Prostate gland (tissue), 2 donors: ENCODE measurements at regions not wholly inside any gene's neighbourhood (a gene's known extent, or its start where the extent isn't known, plus 50 kb on each side); places are given as distances from the start of the nearest gene placed in this dataset.

Experiments used
- DNase-seq: peaks from one replicate; pipeline ENCODE4 v3.0.0-alpha.2; 2019; ENCODE audit warnings: low spot score
- H3K27ac ChIP-seq, 2 donors: fragments of 200-600 bp; sonication (generic); 2 replicates each; pipeline ENCODE4 v1.5.1; 2017 to 2019
- H3K27me3 ChIP-seq: fragments of 200-600 bp; sonication (generic); replicated peaks from 2 replicates; pipeline ENCODE4 v1.5.1; 2019; ENCODE audit not compliant: insufficient read depth
- H3K36me3 ChIP-seq, 2 donors: fragments of 200-600 bp; sonication (generic); 1 replicate in 1 of 2; 2 replicates in 1 of 2; pipeline versions ENCODE4 v1.5.1 to v1.8.1; 2017 to 2019
- H3K4me1 ChIP-seq: fragments of 200-600 bp; sonication (generic); replicated peaks from 2 replicates; pipeline ENCODE4 v1.5.1; 2019
- H3K4me3 ChIP-seq, 2 donors: fragments of 200-600 bp; sonication (generic); 2 replicates each; pipeline ENCODE4 v1.5.1; 2017 to 2019
- H3K9me3 ChIP-seq: fragments of 200-600 bp; sonication (generic); 2 replicates; pipeline ENCODE4 v1.5.1; 2017
- POLR2A ChIP-seq: fragments of 450-650 bp; IDR thresholded peaks from one replicate; pipeline ENCODE4 v1.6.1; 2016; ENCODE audit warnings: antibody characterized with exemption, mild to moderate bottlenecking
- POLR2AphosphoS5 ChIP-seq: sonication (generic); formaldehyde crosslinking; IDR thresholded peaks from one replicate; pipeline ENCODE4 v1.6.1; 2017; ENCODE audit warnings: antibody characterized with exemption
- WGBS: methylation state at CpG from one replicate; pipeline ENCODE4 v1.1.5; 2018; 5-methylcytosine and 5-hydroxymethylcytosine counted together
- intact Hi-C: fragments of 100-400 bp; cut with DNase I; formaldehyde crosslinking; loops from one replicate; pipeline ENCODE4 v1.14.2; 2022
- TF ChIP-seq, protein P1 (sequence below), 4 experiments: fragments of 200-600 bp in 2 of 4; fragments of 450-650 bp in 2 of 4; sonication (generic) in 2 of 4; IDR thresholded peaks; 1 replicate in 3 of 4; 2 replicates in 1 of 4; pipeline ENCODE4 v1.5.1; 2016 to 2019; ENCODE audit warnings: antibody characterized with exemption in 4 of 4, mild to moderate bottlenecking in 2 of 4, moderate library complexity in 2 of 4

DNA sequence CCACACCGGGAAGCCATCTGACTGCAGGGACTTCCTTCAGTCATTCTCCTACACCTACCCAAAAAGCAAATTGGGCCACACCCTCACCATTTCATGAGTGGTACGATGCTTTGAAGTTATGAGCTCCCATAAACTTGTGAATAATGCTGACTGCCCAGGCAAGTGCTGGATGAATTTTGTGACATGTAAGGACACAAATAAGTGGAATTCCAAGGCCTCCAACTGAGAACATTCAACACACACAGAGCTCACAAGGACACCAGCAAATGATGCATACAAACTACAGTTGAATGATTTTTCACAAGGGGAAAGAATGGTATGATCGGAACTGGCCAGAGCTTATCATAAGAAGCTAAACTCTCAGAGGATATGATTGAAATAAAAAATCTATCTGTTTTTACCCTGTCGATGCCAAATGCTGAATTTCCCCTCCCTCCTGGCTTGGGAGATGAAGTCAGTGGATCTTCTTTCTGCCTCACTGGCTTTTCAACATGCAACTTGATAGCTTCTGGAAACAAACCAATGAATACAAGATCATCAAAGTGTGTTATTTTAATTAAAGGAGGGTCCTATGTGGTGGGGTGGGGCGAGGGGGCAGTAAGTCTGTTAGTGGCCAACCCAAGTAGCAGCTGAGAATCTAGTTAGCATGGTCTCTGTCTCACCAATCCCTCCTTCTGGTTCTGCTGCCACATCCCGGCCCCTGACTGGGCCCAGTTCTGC is 123.8 kb downstream of the WT1 start:
- H3K4me3 ChIP-seq = no peak overlapping the region
- TF ChIP-seq, protein P1, sequence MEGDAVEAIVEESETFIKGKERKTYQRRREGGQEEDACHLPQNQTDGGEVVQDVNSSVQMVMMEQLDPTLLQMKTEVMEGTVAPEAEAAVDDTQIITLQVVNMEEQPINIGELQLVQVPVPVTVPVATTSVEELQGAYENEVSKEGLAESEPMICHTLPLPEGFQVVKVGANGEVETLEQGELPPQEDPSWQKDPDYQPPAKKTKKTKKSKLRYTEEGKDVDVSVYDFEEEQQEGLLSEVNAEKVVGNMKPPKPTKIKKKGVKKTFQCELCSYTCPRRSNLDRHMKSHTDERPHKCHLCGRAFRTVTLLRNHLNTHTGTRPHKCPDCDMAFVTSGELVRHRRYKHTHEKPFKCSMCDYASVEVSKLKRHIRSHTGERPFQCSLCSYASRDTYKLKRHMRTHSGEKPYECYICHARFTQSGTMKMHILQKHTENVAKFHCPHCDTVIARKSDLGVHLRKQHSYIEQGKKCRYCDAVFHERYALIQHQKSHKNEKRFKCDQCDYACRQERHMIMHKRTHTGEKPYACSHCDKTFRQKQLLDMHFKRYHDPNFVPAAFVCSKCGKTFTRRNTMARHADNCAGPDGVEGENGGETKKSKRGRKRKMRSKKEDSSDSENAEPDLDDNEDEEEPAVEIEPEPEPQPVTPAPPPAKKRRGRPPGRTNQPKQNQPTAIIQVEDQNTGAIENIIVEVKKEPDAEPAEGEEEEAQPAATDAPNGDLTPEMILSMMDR (IDR thresholded peaks at IDR 0.05) = no peak
- no peak for TF ChIP-seq POLR2A
- no peak for TF ChIP-seq POLR2AphosphoS5
- no peak for DNase-seq
- H3K27me3 ChIP-seq = no peaks in the 10 kb centered on the region
- intact Hi-C loops = no loop called here
- H3K27ac ChIP-seq = no peak overlapping the region
- WGBS = 61% methylated on average over 6 of the region's 6 CpGs
- H3K4me1 ChIP-seq = no peaks in the 10 kb centered on the region
- no peaks in the 10 kb centered on the region for H3K9me3 ChIP-seq
- no peaks in the 10 kb centered on the region for H3K36me3 ChIP-seq

DNA sequence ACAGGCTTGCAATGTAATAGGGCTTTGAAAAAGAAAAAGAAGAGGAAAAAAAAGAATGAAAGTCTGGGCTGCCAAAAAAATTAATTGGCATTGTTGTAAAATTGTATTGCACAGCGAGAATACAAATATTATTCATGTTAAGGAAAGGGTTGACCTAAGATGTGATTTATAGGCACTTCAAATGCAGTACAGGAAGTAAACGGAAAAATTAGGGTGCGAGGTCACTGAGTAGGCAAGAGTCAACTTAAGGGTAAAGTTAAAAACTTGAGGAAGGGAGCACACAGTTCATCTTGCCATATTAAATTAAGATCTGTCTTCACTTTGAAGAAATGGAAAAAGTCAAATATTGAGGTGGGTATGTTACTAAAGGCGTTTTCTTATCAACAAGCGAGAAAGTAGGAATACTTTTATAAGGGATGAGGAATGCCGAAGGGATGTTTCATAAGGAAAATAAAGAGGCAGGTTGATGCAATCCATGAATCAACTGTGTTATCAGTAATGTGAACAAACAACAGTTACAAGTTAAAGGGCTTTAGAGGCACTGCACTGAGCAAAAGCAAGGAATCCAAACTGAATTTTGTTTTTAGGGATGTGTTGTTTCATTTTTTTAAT is 123.0 kb downstream of the WT1 start:
- DNase-seq = no peak
- 59% methylated on average over 6 of the region's 6 CpGs for WGBS
- Histone ChIP-seq H3K36me3 (no peaks in the 10 kb centered on the region), H3K27me3 (no peaks in the 10 kb centered on the region), H3K4me1 (no peaks in the 10 kb centered on the region), H3K27ac (no peak overlapping the region), H3K4me3 (no peak overlapping the region), H3K9me3 (no peaks in the 10 kb centered on the region)
- TF ChIP-seq, protein P1 (IDR thresholded peaks at IDR 0.05) = no peak
- TF ChIP-seq POLR2A (no peak), POLR2AphosphoS5 (no peak)
- intact Hi-C loops = no loop called here

DNA sequence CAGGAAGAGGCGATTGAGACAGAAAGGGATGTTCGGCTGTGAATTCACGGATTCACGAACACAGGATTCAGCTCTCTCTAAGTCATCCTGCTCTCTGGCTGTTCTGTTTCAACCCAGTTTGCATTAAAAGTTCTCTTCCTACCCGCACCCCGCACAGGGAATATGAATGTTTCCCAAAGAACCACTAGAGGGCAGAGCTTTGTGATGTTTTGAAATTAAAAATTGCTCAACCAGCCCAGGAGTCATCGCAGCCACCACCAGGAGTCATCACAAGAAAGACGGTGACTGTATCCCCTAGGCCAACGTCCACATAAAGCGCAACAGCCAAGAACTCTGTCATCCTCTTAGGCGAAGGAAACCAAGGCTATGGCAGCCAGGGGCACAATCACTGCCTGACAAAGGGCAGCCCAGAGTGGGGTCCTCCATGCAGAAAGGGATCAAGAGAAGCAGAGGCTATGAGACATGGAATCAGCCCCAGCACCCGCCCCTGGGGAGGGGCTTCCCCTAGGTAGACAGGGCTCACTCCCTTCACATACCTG is 122.4 kb downstream of the WT1 start:
- 57% methylated on average over 12 of the region's 12 CpGs for WGBS
- no peaks in the 10 kb centered on the region for H3K9me3 ChIP-seq
- intact Hi-C loops = no loop called here
- DNase-seq = no peak
- no peaks in the 10 kb centered on the region for H3K4me1 ChIP-seq
- TF ChIP-seq, protein P1 (IDR thresholded peaks at IDR 0.05) = peak in 2 of 4 experiments; percentile 28 to 32
- TF ChIP-seq POLR2A = no peak
- TF ChIP-seq POLR2AphosphoS5 = no peak
- H3K36me3 ChIP-seq = no peaks in the 10 kb centered on the region
- no peak overlapping the region for H3K27ac ChIP-seq
- no peaks in the 10 kb centered on the region for H3K27me3 ChIP-seq
- H3K4me3 ChIP-seq = no peak overlapping the region

DNA sequence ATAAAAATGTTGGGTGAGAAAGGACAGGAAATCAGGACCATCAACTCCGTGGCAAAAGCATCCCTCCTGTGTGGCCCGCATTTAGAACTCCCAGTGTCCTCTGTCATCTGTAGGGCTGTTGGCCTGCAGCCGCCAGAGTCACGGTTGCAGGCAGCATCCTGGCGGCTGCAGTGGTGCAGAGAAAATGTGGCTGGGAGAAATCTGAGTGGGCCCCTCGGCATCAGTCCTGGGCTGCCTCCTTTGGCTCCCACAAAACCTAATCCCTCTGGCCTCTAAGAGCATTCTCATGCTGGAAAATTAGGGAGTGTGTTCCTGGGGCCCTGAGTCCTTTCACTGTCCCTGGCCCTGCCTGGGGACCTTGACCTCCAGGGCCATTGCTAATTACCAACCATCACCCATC is 121.9 kb downstream of the WT1 start:
- intact Hi-C loops = no loop called here
- no peaks in the 10 kb centered on the region for H3K4me1 ChIP-seq
- no peak overlapping the region for H3K27ac ChIP-seq
- H3K27me3 ChIP-seq = no peaks in the 10 kb centered on the region
- H3K9me3 ChIP-seq = no peaks in the 10 kb centered on the region
- TF ChIP-seq POLR2AphosphoS5 (no peak), POLR2A (no peak)
- TF ChIP-seq, protein P1 (IDR thresholded peaks at IDR 0.05) = no peak
- WGBS = 85% methylated on average over 6 of the region's 6 CpGs
- H3K4me3 ChIP-seq = no peak overlapping the region
- no peak for DNase-seq
- H3K36me3 ChIP-seq = no peaks in the 10 kb centered on the region
